GM21515 (cell line): ENCODE measurements at regions not wholly inside any gene's neighbourhood (a gene's known extent, or its start where the extent isn't known, plus 50 kb on each side); places are given as distances from the start of the nearest gene placed in this dataset.
"Not testable (repeated sequence)": the region's sequence is repeated elsewhere in the genome, so short reads cannot be mapped to it uniquely, and the experiment has no call there.

Experiments
- ATAC-seq: cut with Tn5 transposase; IDR thresholded peaks from one replicate; pipeline ENCODE4 v1.9.1; 2021; ENCODE audit not compliant: unreplicated experiment

DNA sequence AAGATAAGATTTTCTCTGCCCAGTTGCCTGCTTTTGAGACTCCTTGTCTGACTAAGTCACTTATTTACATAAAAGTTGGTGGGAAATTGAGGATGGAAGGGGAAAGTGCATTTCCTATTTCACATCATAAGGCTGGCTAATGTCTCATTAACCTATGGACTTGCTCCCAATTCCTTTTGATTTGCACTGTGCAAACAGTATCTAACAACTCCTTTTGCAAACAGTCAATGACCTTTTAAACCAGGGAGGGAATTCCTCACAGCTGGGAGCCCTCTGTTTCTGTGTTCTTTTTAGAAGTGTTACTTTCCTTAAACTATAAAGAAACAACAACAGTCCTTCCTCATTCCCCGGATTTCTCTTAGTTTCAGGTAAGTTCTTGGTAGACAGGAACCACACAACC lies 272.8 kb downstream of the RND3 start:
- ATAC-seq: no peak

DNA sequence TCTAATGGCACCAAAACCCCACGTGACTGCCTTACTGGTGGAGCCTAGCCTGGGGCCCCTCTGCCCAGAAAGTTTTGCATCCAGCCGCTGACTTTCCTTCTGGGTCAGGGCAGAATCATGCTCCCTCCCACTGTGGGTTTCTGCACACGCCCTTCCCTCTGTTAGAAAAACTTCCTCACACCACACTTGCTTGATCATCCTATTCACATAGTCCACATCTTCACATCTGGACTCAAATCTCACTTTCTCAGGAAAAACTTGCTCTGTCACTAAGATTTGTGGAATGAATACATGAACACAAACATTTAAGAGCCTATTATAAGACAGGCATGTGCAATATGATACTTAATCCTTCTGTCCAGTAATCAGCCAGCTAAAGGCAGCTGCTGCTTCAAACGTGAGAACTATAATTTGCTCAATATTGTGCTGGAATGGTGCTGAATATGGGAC lies 274.7 kb downstream of the RND3 start:
- ATAC-seq: no peak

DNA sequence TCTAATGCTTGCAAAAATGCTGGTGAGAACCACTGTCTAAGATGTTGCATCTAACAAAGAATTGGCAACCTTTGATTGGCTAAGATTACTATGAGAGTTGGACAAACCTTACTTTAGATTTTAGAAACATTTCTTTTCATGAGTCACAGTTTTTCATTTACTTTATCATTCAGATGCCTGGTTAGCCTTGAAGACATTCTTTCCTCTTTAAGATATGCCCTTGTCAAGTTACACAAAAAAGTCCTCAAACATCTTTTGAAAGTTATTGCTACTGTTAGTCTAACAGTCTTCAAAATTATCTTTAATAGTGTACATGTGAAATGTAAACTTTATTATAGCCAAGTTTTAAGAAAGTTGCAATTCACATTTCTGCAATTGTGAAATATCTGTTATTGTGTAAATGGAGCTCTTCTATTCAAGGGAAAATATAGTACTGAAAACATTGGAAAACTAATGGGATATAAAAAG lies 276.3 kb downstream of the RND3 start:
- no peak for ATAC-seq

DNA sequence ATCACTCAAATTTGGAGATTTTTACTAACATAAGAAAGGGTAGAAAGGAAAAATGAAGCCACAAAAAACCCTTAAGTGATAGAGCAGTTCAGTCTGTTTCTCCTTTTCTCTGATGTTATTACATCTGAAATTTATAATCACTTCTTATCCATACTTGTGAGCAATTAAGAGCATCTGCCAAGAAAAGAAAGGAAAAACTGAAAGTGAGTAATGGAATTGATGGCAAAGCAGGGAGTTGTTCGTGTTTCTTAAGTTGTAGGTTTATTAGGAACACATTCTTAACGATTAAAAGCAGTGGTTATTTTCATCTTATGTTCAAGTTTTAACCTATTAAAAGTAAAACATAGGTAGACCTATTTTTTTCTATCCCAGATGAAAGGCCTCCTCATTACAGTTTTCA lies 277.7 kb downstream of the RND3 start:
- no peak for ATAC-seq

DNA sequence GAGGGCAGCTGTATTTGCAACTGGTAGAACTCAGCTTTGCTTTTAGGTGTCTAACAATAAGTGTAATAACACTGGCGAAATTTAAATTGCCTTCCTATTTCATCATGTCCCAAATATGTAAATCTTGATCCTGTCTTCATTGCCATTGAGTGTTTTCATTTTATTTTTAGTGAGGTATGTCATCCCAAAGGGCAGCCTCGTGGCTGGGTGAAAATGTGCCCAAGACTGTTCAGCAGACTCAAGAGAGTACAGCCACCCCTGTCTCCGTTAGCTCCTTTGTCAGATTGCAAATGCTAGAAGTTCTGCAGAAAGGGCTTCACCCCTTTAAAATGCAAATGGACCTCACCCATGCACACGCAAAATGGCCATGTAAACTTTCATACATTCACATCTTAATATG lies 278.8 kb downstream of the RND3 start:
- ATAC-seq: no peak

DNA sequence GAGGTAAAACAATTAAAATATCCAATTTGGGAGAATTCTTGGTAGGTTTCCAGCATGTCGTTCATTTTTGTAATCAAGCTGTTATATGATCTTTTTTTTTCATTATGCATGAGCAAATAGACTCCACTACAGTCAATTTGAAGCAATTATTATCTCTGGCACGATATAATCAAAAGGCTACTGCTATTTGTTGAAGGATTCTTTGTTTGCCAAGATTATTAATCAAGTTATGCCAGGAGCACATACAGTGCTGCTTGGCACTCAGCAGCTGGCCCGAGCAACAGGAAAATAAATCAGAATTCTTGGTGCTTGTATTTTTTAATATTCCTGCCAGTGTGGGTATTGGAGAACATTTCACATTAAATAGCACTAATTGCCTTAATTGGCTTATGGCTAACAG lies 279.5 kb downstream of the RND3 start:
- ATAC-seq: no peak

DNA sequence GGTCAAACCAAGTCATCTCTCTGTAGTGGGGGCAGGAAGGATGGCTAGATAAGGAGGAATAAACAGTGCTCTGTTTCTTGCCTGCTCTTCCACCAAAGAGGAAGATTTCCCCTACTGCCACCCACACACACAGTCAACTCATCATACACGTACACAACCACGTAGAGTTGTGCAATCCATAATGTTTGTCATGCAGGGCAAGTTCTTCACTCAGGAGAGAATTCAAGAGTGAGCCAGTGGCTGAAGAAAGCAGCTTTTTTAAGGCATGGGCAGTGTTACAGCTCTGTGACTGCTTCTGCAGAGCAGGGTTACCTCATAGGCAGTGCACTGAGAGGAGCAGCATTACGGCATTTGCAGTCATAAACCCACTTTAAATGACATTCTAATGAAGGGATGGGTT lies 283.0 kb downstream of the RND3 start:
- no peak for ATAC-seq

DNA sequence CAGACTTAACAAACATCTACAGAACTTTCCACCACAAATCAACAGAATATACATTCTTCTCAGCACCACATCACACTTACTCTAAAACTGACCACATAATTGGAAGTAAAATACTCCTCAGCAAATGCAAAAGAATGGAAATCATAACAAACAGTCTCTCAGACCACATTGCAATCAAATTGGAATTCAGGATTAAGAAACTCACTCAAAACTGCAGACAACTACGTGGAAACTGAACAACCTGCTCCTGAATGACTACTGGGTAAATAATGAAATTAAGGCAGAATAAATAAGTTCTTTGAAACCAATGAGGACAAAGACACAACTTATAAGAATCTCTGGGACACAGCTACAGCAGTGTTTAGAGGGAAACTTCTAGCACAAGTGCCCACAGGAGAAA lies 292.7 kb downstream of the RND3 start:
- not testable (repeated sequence) for ATAC-seq

DNA sequence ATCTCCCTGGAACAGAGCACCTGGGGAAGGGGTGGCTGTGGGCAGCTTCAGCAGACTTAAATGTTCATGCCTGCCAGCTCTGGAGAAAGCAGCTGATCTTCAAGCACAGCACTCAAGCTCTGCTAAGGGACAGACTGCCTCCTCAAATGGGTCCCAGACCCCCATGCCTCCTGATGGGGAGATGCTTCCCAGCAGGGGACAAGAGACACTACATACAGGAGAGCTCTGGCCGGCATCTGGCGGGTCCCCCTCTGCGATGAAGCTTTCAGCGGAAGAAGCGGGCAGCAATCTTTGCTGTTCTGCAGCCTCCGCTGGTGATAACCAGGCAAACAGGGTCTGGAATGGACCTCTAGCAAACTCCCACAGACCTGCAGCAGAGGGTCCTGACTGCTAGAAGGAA lies 294.8 kb downstream of the RND3 start:
- no peak for ATAC-seq

DNA sequence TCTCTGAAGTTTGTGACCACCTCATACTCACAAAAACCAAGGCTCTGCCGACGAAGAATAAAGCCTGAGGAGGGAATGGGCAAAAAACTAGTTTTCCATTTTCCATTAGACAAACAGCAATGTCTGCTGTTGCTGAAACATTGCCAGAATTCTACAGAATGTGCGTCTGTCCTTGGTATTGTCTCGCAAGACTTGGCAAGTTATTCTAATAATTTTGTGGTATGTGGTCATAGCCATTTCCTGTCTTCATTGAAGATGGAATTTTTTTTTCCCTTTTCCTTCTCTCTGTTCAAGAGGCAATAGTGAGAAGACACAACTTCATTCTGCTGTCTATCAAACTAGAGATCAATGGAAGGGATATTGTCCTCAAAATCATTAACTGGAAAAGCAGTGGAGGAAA lies 296.1 kb downstream of the RND3 start:
- ATAC-seq: no peak

DNA sequence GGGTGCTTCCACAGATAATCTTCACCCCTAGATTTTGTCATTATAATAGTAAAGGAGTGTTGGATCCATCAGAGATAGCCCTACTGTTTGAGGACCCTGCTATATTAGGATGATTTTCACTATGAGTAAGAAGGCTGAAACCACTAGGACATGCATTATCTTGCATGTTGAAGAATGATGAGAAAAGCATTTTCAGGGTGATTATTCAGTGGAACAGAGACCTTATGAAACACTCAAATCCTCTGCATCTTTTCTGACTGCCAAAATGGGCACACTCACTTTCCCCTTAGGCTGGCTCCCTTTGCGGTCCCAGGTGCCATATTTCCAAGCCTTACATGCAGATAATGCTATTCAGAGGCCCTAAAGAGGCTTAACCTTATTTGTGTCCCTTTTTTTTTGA lies 296.9 kb downstream of the RND3 start:
- ATAC-seq: no peak

DNA sequence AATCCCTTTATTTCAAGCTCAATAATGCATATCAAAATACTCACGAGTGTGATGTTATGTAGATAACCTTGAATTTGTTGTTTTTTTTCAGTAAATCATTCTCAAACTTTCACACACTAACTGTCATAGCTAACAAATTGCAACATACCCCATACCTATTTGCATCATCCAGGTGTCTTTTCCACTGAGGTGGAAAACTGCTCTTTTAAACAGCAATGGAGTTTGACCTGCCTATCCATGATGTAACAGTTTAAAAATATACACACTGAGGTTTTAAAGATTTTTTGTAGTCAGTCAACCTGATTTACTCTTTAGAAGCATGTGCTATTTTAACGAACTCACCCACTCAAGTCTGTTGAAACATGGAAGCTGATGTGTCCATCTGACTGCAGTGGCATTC lies 298.7 kb downstream of the RND3 start:
- no peak for ATAC-seq

DNA sequence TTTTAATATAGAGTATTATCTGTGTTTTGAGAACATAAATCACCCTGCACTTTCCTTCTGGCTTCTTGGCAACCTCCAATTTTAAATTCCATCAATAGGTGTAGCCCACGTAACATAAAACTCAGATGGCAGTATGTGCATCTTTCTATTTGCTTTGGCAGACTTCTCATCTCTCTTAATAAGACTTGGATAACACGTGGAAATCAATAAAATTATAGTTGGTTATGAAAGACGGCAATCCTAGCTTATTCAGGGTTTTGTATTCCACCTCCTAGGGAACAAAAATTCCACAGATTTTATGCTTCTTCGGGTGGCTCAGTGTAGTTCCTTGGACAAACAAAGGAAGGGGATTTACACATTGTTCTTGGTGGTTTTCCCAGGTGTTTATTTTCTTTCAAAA lies 299.3 kb downstream of the RND3 start:
- ATAC-seq: no peak

DNA sequence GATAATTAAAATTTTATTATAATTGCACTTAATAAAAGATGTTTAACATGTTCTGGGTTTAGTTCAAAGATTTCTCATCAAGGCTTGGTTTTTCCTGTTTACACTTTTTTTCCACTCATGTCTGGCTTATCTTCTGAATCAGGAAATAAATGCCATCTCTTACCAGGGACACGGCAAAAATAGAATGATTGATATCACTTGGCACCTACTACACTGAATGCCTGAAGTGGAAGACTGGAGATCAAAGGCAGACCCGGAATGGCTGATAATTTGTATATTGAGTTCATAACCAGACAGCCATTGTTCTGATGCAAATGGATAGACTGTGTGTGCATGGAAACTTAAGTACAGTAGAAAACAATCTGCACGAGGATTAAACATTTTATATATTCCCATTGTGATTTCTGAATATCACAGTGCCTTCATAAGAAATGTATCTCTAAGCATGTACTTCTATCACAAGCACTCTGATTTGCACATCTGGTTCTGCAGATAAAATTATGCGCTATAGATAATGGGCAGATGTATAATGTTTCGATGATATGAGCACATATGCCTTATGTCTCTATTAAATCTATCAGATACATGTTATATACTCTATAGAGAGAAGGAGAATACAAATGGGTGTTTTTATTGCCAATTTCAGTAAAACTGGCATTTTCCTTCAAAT lies 304.8 kb downstream of the RND3 start:
- no peak for ATAC-seq

DNA sequence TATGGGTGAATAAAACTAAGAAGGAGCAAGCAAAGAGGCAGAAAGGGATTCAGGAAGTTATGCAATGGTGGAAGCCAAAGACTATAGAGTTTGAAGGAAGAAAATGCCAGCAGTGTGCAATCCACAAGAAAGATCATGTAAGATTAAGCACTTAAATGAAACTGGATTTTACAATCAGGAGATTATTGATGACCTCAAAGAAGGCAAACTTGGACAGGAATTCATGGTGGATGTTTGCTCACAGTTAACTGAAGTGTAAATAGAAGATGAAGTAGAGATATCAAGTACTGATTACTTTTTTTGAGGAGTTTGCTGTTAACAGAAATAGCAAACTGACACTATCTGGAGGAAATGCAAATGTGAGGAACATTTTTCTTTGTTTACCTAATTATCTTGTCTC lies 308.9 kb downstream of the RND3 start:
- no peak for ATAC-seq

DNA sequence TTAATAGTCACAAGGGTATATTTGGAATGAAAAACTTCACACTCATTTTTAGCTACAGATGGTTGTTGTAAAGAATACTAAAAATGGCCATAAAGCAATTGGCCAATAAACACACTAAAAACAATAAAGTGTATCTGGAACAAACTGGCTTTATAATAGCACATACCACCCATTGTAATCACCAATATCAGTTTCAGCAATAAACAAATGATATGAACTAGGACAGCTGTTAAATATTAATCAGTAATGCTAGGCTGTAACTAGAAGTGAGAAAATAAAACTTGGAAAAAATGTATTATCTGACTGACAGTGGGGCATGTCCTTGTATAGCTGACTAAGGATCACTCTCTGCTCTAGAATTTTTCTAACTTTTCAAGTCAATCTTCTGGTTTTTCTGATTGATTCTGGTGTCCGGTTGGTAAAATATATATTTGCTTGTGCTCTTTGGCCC lies 312.5 kb downstream of the RND3 start:
- no peak for ATAC-seq

DNA sequence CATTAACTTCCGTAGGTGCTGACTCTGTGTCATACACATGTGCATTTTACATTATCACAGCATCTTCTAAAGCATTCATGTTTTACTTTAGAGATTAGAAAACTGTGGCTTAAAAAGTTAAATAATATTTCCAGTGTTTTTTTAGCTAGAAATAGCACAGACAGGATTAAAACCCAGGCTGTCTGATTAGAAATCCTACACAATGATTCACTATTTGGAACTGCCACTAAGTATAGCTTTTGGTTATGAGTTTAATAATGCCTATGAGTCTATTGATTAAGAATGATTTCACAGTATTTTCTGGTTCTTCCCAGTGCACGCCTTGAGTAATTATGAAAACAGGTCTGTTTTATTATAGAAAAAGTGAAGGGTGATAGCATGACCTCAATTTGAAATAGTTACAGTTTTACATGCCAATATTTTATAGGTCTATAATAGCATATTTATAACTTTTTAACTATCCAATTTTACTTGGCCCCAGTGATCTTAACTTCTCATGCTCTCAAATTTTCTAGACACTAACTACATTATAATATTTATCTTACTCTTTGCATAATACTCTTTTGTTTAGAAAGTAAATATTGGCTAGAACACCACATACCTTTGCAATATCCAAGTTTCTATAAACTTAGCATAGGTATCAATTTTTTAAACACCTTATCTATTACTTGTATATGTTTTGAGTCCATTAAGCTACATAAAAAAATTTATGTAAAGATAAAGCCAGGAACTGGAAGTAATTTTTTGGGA lies 313.2 kb downstream of the RND3 start:
- ATAC-seq: no peak

DNA sequence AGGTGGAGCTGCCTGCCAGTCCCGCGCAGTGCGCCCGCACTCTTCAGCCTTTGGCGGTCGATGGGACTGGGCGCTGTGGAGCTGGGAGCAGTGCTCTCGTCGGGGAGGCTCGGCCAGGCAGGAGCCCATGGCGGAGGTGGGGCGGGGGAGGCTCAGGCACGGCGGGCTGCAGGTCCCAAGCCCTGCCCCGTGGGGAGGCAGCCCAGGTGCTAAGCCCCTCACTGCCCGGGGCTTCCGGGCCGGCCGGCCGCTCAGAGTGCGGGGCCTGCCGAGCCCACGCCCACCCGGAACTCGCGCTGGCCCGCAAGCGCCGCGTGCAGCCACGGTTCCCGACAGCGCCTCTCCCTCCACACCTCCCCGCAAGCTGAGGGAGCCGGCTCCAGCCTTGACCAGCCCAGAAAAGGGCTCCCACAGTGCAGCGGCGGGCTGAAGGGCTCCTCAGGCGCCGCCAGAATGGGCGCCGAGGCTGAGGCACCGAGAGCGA lies 316.4 kb downstream of the RND3 start:
- no peak for ATAC-seq

DNA sequence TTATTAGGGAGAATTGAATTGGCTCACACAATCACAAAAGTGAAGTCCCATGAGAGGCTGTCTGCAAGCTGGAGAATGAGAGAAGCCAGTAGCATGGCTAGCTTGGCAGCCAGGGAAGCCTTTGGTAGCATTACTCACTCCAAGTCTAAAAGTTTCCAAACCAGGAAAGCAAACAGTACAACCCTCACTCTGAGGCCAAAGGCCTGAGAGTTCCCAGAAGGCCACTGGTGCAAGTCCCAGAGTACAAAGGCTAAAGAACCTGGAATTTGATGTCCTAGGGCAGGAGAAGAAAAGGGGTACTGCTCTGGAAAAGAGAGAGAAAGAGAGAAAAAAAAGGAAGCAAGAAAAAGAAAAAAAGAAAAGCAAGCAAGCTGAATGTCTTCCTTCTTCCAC lies 318.2 kb downstream of the RND3 start:
- no peak for ATAC-seq

DNA sequence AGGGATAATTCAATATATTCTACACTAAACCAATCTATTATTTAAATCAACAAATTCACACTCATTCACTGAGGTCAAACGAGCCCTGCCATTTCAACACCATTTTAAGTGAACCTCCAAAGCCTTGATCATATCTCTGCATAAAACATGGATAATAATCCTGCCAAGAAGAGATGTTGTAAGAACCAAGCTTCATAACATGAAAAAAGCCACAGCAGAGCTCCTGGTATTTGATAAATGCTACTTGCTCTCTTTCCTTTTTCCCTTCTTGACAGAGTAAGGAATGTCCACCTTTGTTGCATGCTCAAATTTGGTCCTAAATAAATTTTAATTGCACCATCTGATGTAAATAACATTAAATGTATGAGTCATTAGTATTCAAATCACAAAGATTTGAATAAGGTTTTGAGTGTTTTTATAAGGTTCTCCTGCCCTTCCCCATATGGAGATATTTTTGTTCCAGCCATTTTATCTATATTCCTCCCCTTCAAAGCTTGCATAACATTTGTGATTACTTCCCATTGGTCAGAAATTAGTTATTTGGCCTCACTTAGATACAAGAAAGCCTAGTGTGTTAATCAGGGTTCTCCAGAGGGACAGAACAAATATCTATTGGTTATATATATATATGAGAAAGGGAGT lies 318.8 kb downstream of the RND3 start:
- ATAC-seq: no peak

DNA sequence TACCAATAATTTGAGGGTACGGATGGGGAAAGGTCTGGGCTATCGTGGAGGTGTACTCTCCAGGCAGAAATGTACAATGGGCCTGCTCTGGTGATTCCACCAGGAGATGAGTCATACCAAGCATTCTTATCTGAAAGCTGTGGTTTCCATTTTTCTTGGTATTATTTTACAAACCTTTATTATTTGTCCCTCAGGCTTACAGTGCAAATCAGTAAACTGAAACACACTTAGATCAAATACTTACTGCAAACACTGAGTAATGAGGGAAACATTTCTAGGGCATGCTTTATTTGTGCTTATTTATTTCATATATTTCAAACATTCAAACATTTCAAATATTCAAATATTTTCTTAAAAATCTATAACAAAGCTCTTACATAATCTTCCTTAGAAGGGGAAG lies 319.8 kb downstream of the RND3 start:
- peak; percentile 84 for ATAC-seq
